HG02798 (cell line): ENCODE measurements at regions not wholly inside any gene's neighbourhood (a gene's known extent, or its start where the extent isn't known, plus 50 kb on each side); places are given as distances from the start of the nearest gene placed in this dataset.

Experiments
- ATAC-seq: cut with Tn5 transposase; IDR thresholded peaks from one replicate; pipeline ENCODE4 v1.9.1; 2021; ENCODE audit warnings: mild to moderate bottlenecking; ENCODE audit not compliant: unreplicated experiment, poor library complexity

DNA sequence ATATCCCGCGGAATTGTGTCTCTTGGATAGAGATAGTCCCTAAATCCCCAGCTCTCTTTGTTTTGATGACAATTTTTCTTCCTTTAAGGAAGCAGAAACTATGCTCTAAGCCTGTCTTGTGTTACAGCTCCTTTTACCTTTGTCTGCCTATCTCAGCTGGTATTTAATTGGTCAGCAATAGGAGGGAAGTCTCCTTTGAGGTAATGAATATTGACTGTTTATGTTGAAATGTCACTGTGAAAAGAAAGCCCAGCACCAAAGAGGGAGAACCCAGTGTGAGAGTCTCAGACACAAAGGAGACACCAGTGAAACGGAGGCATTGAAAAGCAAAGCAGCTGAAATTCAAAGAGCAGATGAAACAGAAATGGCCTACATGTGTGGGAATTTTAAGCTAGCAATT lies 372.6 kb downstream of the NR2F2 start:
- ATAC-seq, result no peak

DNA sequence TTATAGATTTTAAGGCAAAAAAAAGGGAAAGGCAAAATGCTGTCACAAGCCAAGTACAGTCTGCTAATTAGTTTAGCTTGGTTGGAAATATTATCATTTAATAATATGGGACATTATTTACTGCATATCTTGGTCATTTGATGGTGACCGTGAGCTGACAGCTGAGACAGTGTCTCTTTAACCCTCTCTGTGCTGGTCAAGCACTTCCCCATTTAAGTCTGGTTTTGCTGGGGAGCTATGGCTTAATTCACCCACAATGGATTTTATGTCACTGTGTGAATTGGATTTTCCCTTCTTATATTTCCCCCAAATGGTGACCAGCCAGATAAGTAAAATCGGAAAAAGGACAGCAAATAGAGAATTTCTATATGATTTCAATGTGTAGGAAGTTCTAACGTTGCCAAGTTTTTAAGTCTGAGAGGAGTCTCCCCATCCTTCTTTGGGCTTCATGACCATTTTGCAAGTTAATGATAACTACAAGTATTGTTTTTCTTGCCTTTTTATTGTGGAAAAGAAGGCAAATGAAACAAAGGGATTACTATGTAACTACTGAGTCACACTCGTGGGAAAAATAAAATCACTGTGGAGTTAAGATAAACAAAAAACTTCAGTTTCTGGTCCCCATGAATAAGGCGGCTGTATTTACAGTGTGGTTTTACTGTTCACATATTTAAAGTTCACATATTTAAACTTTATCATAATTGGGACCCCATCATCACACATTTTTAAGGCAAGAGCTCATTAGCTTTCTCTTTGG lies 373.5 kb downstream of the NR2F2 start:
- no peak for ATAC-seq

DNA sequence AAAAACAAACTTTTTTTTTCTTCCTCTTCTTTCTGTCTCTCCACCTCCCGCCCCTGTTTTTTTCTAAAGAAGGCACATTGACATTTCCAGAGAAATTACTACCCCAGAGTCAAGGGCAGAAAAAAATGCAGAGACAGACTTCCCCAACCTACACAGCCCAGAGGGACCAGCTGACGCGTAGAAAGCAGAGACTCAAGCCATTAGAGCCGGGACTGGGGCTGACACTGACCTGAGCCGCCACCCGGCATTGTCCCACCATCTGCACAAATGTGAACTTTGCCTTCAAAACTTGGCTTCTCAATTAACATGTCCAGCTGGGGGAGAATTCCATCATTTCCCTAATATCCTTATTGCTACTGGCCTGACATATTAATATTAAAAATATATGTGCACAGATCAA lies 385.6 kb downstream of the NR2F2 start:
- ATAC-seq, result no peak

DNA sequence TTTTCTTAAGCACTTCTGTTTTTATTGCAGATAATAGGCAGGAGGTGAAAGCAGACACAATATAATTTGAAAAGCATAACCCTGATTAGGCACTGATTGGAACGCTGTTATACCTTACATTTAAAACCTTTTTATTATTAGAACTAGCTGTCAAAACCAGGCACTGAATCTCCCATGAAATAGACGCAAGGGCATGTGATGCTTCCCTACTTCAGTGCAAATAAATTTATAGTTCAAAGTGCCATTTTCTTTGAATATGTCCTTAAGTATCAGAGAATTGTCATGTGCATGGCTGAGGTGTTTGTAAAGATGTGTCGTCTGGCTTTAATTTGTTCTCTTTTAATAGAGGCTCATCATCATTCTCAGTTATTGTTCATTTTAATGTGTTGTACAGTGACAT lies 386.0 kb downstream of the NR2F2 start:
- ATAC-seq, result no peak

DNA sequence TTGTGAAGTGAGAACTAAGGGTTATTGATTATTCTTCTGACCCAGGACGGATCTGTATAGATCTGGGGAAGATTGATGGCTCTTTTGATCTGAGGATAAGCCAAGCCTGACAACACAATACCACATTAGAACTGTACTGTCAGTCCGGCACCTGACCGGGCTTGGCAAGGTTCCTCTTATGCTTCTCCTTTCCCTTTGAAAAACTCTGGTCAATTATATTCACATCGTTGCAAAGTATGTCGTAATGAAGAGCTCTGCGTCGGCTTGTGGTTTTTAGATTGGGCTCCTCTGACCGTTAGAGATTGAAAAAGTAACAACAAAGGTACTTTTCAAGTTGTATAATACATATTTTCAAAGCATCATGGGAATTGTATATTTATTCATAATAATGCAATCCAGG lies 389.8 kb downstream of the NR2F2 start:
- ATAC-seq, result no peak

DNA sequence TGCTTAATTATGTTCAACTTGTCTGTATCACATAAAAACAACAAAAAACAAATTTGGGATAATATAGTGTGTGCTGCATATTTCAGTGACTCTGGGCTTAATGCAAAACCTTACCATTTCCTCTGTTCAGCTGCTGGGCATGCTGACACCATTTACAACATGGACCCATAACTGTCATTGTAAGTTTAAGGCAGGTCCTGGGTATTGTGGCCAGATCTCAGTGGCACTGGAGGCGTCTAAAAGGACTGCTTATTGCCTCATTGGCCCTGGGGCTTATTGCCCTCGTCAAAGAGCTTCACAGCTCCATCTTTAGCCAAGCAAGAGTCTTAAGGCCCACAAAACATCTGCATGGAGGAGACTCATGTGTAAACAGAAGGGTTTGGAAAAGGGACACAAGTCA lies 390.2 kb downstream of the NR2F2 start:
- ATAC-seq, result no peak

DNA sequence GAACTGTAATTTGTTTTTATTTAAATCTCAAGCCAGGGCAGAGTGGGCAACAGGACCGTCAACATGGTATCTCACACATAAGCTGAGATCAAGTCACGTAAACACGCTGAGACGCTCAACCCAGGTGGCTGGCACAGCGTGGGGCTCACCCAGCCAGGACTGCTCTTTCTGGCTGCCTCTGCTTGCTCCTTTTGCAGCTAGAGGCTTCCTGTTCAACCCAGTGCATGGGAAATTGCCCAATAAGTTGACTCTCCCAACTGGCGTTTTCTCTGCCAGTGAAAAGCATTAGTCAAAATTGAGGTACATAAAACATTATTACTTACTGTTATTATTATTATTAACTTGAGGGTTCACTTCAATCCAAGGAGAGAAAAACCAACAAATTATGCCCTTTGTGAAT lies 398.1 kb downstream of the NR2F2 start:
- ATAC-seq, result no peak

DNA sequence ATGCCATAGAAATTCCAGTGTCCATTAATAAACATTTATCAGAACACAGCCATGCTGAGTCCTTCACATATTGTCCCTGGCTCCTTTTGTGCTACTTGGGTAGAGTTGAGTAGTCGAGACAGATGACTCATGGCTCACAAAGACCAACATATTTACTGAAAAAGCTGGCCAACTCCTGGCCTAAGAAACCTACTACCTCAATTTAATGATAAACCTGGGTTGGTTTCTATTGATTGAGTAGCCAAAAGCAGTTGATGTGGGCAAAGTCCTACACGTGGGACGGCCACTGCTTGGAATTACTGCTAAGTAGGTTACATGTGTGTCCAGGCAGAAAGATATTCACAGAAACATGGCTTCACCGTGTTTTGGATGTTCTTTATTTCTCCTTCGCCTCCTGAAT lies 402.2 kb downstream of the NR2F2 start:
- no peak for ATAC-seq

DNA sequence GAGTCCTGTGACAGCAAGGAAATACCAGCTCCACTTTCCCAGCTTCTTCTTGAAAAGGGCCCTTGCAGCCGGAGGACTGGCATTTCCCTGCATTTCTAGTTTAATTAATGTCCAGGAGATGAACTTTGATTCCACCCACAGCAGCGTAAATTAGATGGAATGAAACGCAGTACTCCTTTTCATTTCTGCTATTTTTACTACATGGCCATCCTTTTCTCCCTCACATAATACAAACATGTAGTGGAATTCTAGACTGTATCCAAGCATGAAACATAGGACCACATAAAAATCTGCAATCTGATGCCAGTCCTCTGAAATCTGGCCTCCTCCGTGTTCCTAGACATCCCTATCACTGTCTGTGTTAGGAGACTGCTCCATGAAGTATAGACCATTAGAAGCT lies 403.2 kb downstream of the NR2F2 start:
- ATAC-seq, result no peak

DNA sequence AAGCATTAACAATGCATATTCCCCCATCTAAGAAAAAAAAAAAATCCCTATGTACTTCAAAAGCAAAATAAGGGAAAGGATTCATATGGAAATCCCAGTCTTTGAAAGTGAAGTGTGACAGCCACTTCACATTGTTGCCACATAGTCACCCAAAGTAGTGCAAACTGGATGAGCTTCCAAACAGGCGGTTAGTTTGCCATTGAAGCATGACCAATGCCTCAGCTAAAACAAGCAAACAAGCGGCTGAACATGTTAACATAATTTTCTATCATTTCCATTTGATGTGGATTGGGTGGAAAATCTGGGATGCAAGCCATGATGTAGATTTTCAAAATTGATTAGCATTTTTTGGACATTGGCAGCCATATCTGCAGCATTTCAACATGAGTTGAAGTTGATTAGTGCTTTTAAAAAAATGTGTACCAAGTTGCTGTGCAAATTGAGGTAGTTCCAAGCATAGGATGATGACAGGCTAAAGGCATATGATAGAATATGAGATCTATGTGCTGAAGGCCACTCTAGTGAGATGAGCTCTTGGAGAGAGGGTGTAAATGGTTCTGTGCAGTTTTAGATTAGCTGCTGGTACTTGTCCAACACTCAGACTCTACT lies 405.2 kb downstream of the NR2F2 start:
- ATAC-seq, result no peak

DNA sequence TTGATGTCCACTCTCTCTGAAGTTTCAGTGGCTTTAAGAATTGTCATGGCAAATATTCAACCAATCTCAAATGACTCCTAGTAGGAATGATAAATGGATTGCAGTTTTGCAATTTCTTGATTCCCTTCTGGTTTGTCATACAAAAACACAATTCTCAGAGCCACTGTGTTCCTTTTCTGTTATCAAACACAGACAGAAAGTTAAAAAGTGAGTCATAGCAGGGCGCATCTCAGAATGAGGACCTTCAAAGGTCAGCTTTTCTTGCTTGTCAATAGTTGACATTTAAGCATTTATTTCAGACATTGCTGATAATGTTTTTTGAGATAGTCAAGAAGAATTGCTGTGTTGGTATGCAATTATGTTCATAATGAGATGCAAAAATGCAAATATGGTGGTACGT lies 405.9 kb downstream of the NR2F2 start:
- no peak for ATAC-seq

DNA sequence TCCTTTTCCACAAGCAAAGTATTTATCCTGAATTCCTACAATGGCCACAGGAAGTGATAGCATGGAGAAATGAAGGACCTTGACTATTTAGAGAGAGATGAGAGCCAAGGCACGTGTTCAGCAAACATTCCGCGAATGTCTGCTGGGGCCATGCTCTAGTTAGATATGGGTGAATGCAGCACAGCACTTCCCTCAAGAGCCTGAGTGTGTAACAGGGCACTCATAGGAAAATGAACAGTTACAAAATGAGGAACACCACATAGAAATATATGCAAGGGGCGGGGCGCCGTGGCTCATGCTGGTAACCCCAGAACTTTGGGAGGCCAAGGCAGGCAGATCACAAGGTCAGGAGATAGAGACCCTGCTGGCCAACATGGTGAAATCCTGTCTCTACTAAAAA lies 406.9 kb downstream of the NR2F2 start:
- ATAC-seq, result no peak

DNA sequence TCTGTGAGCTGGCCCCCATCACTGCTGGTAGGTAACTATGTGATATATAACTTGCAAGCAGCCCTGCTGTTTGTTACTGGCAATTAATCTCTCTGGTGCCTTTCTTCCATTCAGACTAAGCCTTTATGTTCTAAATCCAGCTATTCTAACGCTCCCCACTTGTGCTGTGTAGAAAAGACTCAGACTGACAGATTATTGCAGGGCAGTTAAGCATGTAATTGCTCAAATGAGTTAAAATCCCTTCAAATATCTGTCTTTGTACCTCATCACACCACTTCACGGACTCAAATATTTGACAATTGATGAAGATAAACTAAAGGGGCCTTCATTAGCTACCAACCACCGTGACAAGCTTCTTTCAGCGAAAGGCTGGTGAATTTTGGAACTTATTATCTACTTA lies 416.2 kb downstream of the NR2F2 start:
- no peak for ATAC-seq

DNA sequence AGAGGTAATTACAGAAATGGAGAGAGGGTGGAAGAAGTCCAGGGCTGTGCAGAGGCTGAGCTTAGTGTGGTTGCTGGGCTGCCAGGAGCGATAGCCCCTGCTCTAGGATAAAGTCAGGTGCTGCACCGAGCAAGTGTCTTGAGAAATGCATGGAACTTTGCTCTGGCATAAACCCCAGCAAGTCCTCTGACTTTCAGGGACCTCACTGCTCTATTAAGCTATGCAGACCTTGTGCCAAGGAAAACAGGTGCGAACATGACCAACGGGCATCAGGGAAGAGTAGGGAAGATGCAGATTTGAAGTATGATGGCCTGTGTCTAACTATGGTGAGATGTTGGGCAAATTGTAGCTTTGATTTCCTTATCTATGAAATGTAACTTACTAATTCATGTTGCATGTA lies 416.8 kb downstream of the NR2F2 start:
- no peak for ATAC-seq

DNA sequence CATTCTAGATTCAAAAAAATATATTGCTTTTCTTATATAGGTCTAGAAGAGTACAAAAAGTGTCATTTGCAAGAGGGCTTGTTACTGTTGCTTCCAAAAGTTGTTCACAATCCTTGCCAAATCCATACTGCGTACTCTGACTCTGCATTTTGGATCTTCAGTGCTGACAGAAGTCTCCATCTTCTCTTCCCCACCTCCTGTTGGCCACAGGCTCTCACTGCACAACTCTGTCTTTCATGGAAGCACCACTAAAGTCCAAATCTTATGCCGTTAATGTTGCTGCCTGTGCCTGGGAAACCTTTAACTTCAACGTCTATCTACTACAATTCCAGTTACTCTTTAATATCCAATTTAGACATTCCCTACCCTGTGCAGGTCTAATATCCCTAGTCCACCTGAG lies 419.9 kb downstream of the NR2F2 start:
- no peak for ATAC-seq

DNA sequence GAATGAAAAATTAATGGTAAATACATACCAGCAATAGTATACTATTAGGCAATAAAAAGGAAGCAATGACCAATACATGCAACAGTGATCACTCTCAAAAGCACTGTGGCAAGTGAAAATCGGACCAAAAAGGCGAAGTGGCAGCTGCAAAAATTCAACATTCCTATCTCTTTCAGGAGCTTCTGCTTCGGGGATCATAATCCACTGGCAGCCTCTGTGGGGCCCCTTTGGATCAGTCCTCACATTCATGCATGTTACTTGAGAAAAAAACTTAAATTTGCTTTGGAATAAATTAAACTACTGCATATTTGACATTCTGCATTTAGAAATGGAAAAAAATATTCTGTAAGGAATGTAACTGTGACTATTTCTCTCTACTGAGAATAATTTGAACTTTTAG lies 425.6 kb downstream of the NR2F2 start:
- ATAC-seq, result no peak

DNA sequence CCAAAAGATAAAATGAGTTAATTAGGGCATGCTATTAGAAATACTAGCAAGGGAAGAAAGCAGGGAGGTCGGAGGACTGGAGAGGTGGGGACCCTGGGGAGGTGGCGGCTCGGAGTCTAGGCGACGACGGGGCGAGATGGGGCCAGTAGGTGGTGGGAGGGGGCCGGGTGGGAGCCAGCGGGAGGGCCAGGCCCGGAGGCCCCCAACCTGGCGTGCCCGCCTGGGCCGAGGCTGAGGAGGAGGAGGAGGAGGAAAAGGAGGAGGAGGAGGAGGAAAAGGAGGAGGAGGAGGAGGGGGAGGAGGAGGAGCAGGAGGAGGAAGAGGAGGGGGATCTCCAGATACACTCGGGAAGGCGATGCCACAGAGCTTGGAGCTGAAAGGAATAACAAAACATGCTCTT lies 426.2 kb downstream of the NR2F2 start:
- ATAC-seq, result no peak

DNA sequence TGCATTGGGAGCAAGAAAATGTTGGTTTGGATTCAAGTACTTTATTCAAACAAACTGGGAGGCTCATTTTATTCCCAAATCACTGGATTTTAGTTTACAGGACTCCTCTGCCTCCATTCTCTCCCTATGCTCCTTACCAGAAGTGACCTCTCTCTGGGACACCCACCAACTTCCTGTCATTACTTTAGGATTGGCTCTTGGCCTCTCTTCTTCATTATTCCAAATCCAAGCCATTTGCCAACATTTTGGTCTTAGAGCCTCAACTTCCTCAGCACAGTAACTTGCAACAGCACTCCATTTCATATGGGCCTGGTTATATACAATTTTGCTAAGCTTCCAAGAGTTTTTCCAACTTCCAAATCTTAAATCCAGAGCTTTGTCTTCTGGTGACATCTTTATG lies 432.1 kb downstream of the NR2F2 start:
- no peak for ATAC-seq

DNA sequence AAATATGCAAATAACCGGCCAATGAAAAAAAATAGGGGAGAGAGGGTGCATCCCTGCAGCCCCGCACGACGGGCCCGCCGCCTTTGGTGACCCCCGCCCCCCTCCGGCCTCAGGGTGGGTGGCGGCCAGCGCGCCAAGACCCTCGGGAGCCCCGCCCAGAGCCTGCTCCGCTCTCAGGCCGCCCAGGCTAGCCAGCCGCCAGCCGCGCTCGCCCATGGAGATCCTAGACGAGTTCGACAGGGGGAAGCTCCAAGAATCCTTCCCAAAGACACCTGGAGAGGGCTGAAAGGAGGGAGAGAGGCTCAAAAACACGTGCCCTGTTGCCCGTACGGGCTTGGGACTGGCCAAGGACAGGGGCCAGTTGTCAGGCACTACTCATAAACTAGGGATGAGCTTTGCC lies 434.0 kb downstream of the NR2F2 start:
- no peak for ATAC-seq

DNA sequence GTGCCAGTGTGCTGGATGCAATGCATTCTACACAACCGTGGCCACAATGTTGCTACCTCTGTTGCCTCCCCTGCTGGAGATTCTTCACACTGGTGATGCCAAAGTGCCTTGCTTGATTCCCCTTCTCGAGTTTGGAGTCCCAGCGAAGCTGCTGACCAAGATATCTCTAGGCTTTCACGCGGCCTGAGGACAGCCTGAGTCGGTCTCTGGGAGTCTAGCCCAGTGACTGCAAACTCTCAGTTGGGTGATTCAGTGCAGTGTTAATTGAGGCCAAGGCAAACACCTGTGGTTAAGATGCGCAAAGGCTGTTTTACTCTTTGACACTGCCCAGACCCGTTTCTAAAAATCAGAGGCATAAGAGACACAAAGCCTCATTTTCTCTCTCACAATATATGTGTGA lies 434.4 kb downstream of the NR2F2 start:
- ATAC-seq, result no peak

DNA sequence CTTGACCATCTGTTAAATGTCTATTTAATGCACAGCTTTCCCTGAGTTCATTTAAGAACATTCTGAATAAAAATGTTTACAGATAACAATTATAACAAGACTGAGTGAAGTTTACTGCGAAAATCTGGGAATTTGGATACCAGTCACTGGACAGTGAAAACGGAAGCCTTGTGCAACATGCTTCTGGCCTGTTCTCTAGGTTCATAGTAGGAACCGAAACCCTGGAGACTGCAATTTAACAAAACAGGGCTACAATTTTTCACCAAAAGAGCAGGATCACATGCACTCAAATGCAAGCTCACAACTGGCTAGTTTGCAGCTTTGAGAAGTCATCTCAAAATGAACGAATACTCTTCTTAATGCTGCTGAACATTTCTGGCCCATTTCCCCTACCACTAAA lies 435.9 kb downstream of the NR2F2 start:
- ATAC-seq, result no peak

DNA sequence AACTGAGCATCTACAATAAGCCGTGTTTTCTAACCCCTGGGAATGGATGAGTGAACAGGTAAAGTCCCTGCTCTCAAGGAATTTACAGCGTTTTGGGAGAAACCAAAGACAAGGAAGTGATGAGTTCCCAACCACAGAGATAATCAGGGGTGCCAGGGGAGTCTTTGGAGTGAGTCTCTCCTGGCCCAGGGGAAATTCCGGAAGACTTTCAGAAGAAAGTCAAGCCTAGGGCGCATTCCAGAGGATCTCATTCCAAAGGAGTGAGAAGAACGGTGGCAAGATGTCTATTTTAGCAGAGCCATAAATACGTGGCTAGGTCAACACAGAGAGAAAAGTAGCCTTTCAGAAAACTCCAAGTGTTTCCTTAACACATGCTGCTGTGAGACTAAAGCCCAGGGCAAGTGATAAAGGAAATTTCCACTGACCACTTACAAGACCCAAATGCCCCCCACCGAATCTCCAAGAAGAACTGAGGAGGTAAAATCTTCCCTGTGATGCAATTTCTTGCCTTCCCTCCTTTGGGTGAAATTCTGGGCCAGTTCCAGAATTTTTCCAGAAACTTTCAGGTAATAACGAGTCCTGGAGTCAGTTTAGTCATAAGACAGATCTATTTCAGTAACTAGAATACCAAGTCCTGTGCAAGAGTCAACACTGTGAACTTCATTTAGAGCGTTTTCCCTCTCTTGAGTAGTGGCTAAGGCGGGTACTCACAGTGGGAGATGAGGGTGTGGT lies 437.4 kb downstream of the NR2F2 start:
- no peak for ATAC-seq
